Ovary (tissue), 7 donors: ENCODE measurements at regions not wholly inside any gene's neighbourhood (a gene's known extent, or its start where the extent isn't known, plus 50 kb on each side); places are given as distances from the start of the nearest gene placed in this dataset.

ENCODE experiments used
- DNase-seq, 5 donors: peaks; one replicate each; pipeline ENCODE4 v3.0.0-alpha.2; 2019 to 2020
- H3K27ac ChIP-seq, 2 donors: fragments of 200-600 bp; one replicate each; pipeline versions ENCODE4 v1.5.1 to v1.8.0; 2019 to 2022
- H3K27me3 ChIP-seq: fragments of 200-600 bp; one replicate; pipeline ENCODE4 v1.8.0; 2022
- H3K36me3 ChIP-seq: fragments of 200-600 bp; sonication (generic); one replicate; pipeline ENCODE4 v1.5.1; 2019
- H3K4me1 ChIP-seq: one replicate; pipeline ENCODE4 v1.8.1; 2013; ENCODE audit warnings: mild to moderate bottlenecking, moderate library complexity; ENCODE audit not compliant: insufficient read depth
- H3K4me3 ChIP-seq: fragments of 200-600 bp; sonication (generic); one replicate; pipeline ENCODE4 v1.5.1; 2017
- H3K9me3 ChIP-seq, 2 donors: fragments of 200-600 bp in 1 of 2; sonication (generic) in 1 of 2; one replicate each; pipeline versions ENCODE4 v1.5.1 to v1.8.1; 2013 to 2019; ENCODE audit warnings: mild to moderate bottlenecking in 1 of 2, moderate library complexity in 1 of 2
- EP300 ChIP-seq: sonication (generic); formaldehyde crosslinking; IDR thresholded peaks from one replicate; pipeline ENCODE4 v1.6.1; 2017; ENCODE audit warnings: antibody characterized with exemption
- POLR2A ChIP-seq: fragments of 450-650 bp; IDR thresholded peaks from one replicate; pipeline ENCODE4 v1.6.1; 2017; ENCODE audit warnings: antibody characterized with exemption, mild to moderate bottlenecking, moderate library complexity
- WGBS, 3 donors: extraction: QIAGEN DNeasy Blood & Tissue Kit in 1 of 3; methylation state at CpG; one replicate each; pipeline versions ENCODE4 v1.1.5 to v1.1.7; 2013 to 2017; 5-methylcytosine and 5-hydroxymethylcytosine counted together
- intact Hi-C, 4 donors: fragments of 100-400 bp; cut with DNase I; formaldehyde crosslinking; loops; one replicate each; pipeline versions ENCODE4 v1.11.0 to v1.15.1; 2022 to 2023
- TF ChIP-seq, protein P1 (sequence below), 3 donors: fragments of 450-650 bp in 2 of 3; fragments of 200-600 bp in 1 of 3; IDR thresholded peaks; one replicate each; pipeline versions ENCODE4 v1.5.1 to v1.8.0; 2016 to 2022; ENCODE audit warnings: antibody characterized with exemption in 3 of 3, mild to moderate bottlenecking in 1 of 3
- donor health status: DM: no; HTN: no; CAD: no; lungs with moderate emphysema.
- donor health status: DM: no; HTN: no; CAD: no.
- donor health status: Bipolar disorder and iron deficiency.
- donor health status: DM: no; HTN: no; CAD: no.
- donor health status: DM: yes; HTN: yes; CAD: no.

DNA sequence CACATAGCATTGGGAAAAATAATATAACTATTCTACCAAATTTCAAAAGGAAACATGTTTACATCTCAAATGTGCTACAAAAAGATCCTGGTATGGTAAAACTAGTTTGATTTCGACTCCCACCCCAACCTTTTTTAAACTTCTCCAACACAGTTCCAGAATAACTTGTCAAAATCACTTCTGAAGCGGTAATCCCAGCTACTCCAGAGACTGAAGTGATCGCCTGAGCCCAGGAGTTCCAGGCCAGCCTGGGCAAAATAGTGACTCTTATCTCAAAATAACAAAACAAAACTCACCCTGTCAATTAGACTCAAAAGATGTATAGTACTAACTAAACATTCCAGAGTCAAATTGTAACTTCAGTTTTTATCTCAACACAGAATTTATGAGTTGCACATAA, 71.3 kb upstream of the RNF38 start:
- TF ChIP-seq POLR2A: no peak
- no peak for TF ChIP-seq EP300
- TF ChIP-seq, protein P1, sequence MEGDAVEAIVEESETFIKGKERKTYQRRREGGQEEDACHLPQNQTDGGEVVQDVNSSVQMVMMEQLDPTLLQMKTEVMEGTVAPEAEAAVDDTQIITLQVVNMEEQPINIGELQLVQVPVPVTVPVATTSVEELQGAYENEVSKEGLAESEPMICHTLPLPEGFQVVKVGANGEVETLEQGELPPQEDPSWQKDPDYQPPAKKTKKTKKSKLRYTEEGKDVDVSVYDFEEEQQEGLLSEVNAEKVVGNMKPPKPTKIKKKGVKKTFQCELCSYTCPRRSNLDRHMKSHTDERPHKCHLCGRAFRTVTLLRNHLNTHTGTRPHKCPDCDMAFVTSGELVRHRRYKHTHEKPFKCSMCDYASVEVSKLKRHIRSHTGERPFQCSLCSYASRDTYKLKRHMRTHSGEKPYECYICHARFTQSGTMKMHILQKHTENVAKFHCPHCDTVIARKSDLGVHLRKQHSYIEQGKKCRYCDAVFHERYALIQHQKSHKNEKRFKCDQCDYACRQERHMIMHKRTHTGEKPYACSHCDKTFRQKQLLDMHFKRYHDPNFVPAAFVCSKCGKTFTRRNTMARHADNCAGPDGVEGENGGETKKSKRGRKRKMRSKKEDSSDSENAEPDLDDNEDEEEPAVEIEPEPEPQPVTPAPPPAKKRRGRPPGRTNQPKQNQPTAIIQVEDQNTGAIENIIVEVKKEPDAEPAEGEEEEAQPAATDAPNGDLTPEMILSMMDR (IDR thresholded peaks at IDR 0.05): no peak
- Histone ChIP-seq H3K9me3 (no peaks in the 10 kb centered on the region), H3K27ac (peak overlapping the region; percentile 44 to 77), H3K36me3 (no peaks in the 10 kb centered on the region), H3K4me3 (no peak overlapping the region), H3K4me1 (peaks cover 5% of the 10 kb centered on the region), H3K27me3 (no peaks in the 10 kb centered on the region)
- intact Hi-C loops: no loop called here
- no peak for DNase-seq
- 32 to 34% (median 34%) methylated on average over 3 of the region's 3 CpGs for WGBS, 3 donors

DNA sequence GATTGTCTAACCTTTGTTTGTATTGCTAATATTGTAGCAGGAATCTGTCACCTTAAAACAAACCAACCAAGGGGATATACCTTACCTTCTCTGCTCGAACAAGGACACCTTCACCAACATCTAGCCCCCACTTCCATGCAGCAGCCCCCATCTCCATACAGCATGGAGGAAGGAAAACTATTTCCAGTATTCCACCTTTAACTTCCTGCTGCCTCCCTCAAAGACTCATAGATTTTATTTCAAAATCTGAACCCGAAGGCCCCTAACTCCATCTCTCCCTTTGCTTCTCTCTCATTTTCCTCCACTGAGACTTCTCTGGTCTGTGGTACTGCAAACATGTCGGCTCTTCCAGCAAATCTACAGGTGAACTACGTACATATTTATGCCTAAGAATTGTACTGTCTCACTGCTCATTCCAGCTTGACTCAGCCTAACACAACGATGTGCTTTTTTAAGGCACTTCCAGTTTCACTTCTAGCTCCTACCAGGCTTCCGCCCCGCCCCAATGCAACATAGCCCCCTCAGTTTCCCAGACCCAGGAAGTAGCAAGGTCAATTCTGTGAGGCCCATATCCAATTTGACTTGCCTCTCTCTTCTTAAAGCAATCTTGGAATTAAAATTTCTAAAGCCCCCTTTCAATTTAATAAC, 70.7 kb upstream of the RNF38 start:
- 4 to 7% (median 7%) methylated on average over 7 of the region's 7 CpGs for WGBS, 3 donors

DNA sequence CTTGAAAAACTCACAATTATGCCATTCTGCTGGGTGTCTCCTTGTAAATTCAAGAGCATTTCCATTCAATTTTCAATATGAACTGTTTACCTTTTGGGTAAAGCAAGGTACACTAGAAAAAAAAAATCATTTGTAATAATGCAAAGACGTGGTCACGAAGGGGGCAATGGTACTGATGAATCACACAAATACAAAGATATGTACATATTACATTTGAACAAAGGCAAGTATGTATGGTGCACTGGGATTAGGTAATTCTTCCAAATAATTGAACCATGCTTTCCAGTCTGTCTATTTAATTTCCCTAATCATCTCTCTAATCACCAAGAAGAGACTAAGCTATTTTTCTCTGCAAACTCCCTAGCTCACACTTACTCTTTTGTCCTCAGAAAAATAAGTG, 63.4 kb upstream of the RNF38 start:
- Histone ChIP-seq H3K9me3 (no peaks in the 10 kb centered on the region), H3K36me3 (no peaks in the 10 kb centered on the region), H3K4me3 (no peak overlapping the region), H3K27me3 (no peaks in the 10 kb centered on the region), H3K27ac (no peak overlapping the region), H3K4me1 (peaks cover 9% of the 10 kb centered on the region)
- DNase-seq: no peak
- WGBS, 3 donors: 90 to 94% (median 93%) methylated on average over 2 of the region's 2 CpGs
- TF ChIP-seq POLR2A: no peak
- TF ChIP-seq EP300: no peak
- TF ChIP-seq, protein P1 (IDR thresholded peaks at IDR 0.05): no peak
- intact Hi-C loops: no loop called here

More for the DNA sequence above, 70.7 kb upstream of the RNF38 start:
- Histone ChIP-seq H3K4me3 (peak overlapping the region; percentile 29), H3K4me1 (peaks cover 5% of the 10 kb centered on the region), H3K27me3 (no peaks in the 10 kb centered on the region), H3K27ac (peak overlapping the region in 1 of 2 donors; percentile 77), H3K9me3 (no peaks in the 10 kb centered on the region), H3K36me3 (no peaks in the 10 kb centered on the region)
- TF ChIP-seq EP300 (no peak), POLR2A (no peak)
- TF ChIP-seq, protein P1 (IDR thresholded peaks at IDR 0.05): no peak
- intact Hi-C loops: no loop called here
- peak; percentile 41 to 66 (median 44) for DNase-seq

DNA sequence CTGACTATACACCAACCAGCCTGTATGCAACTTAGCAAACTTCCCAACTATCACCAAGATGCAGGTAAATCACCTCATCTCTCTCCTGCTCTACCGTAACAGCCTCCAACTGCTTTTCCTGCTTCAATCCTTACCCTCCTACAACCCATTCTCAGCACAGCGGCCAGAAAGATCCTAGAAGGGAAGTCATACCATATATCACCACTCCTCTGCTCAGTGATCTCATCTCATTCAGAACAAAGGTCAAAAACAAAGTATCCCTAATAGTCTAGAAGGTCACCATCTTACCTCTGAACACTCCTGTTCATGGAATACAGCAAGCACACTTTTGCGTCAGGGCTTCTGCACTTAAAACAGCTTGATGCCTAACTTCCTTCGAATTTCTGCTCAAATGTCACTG, 62.2 kb upstream of the RNF38 start:
- Histone ChIP-seq H3K4me1 (peaks cover 9% of the 10 kb centered on the region), H3K9me3 (no peaks in the 10 kb centered on the region), H3K27ac (no peak overlapping the region), H3K4me3 (no peak overlapping the region), H3K27me3 (no peaks in the 10 kb centered on the region), H3K36me3 (no peaks in the 10 kb centered on the region)
- intact Hi-C loops: no loop called here
- WGBS, 3 donors: 85 to 93% (median 89%) methylated on average over 4 of the region's 4 CpGs
- TF ChIP-seq EP300 (no peak), POLR2A (no peak)
- TF ChIP-seq, protein P1 (IDR thresholded peaks at IDR 0.05): no peak
- DNase-seq: no peak
